H1 (cell line): ENCODE measurements at regions not wholly inside any gene's neighbourhood (a gene's known extent, or its start where the extent isn't known, plus 50 kb on each side); places are given as distances from the start of the nearest gene placed in this dataset.

Experiments
- CTCF ChIA-PET: fragments of 300-600 bp; sonication (Branson Sonifier 250); formaldehyde crosslinking; loops from one replicate; lab custom pipeline; 2021; ENCODE audit not compliant: partially characterized antibody; lab: Charles Lee
- POLR2A ChIA-PET: fragments of 300-600 bp; sonication (Branson Sonifier 250); formaldehyde crosslinking; loops from one replicate; lab custom pipeline; 2021; ENCODE audit warnings: inconsistent platforms; ENCODE audit not compliant: partially characterized antibody; lab: Charles Lee
- DNase-seq, 2 experiments: peaks; one replicate each; pipeline versions ENCODE4 v3.0.0 to v3.0.0-alpha.2; 2010 to 2022; ENCODE audit warnings: low spot score in 2 of 2, low read depth in 1 of 2, mixed read lengths in 1 of 2
- FAIRE-seq: peaks from 2 replicates; lab custom pipeline; 2011; peaks lifted over from hg19 to GRCh38; lab: Jason Lieb, UNC
- H2AFZ ChIP-seq: 2 replicates; pipeline ENCODE4 v1.8.1; 2012; ENCODE audit warnings: low read length, inconsistent platforms
- H2AK5ac ChIP-seq: 2 replicates; pipeline ENCODE4 v1.6.1; 2013; ENCODE audit warnings: low read depth, low read length
- H2BK120ac ChIP-seq: replicated peaks from 2 replicates; pipeline ENCODE3; 2013; ENCODE audit warnings: low read depth, low read length, inconsistent platforms
- H2BK12ac ChIP-seq: 2 replicates; pipeline ENCODE4 v1.6.1; 2013; ENCODE audit warnings: low read depth, low read length
- H2BK15ac ChIP-seq: 2 replicates; pipeline ENCODE4 v1.6.1; 2013; ENCODE audit warnings: low read length
- H2BK20ac ChIP-seq: 2 replicates; pipeline ENCODE4 v1.6.1; 2013; ENCODE audit warnings: low read length
- H2BK5ac ChIP-seq: 2 replicates; pipeline ENCODE4 v1.6.1; 2013; ENCODE audit warnings: low read depth, low read length
- H3K14ac ChIP-seq: 2 replicates; pipeline ENCODE4 v1.6.1; 2013; ENCODE audit warnings: inconsistent platforms; ENCODE audit not compliant: insufficient read length
- H3K18ac ChIP-seq: 2 replicates; pipeline ENCODE4 v1.6.1; 2013; ENCODE audit warnings: low read length; ENCODE audit errors: extremely low read depth
- H3K23ac ChIP-seq: 2 replicates; pipeline ENCODE4 v1.6.1; 2013; ENCODE audit warnings: inconsistent platforms; ENCODE audit not compliant: insufficient read length
- H3K23me2 ChIP-seq: 2 replicates; pipeline ENCODE4 v1.6.1; 2013; ENCODE audit warnings: low read depth, low read length
- H3K27ac ChIP-seq: 2 replicates; pipeline ENCODE4 v1.6.1; 2011; ENCODE audit warnings: low read depth, low read length, inconsistent platforms
- H3K27me3 ChIP-seq, 4 experiments: replicated peaks in 1 of 4; 1 replicate in 1 of 4; 2 replicates in 3 of 4; pipeline versions ENCODE4 v1.6.1 to v1.8.1; 2011 to 2013; ENCODE audit warnings: low read length in 3 of 4, mild to moderate bottlenecking in 3 of 4, inconsistent platforms in 2 of 4, mixed read lengths in 2 of 4, moderate library complexity in 1 of 4; ENCODE audit not compliant: control insufficient read depth in 3 of 4, insufficient read depth in 3 of 4; ENCODE audit errors: extremely low read depth in 1 of 4
- H3K36me3 ChIP-seq, 4 experiments: 2 replicates each; pipeline versions ENCODE4 v1.6.1 to v1.8.1; 2011 to 2013; ENCODE audit warnings: mild to moderate bottlenecking in 4 of 4, low read length in 3 of 4, moderate library complexity in 2 of 4, control low read depth in 1 of 4, inconsistent platforms in 1 of 4; ENCODE audit not compliant: insufficient read depth in 4 of 4, control insufficient read depth in 2 of 4
- H3K4ac ChIP-seq: replicated peaks from 2 replicates; pipeline ENCODE3; 2013; ENCODE audit warnings: low read length, low read depth, mixed read lengths, inconsistent platforms; ENCODE audit not compliant: insufficient read length
- H3K4me1 ChIP-seq, 4 experiments: replicated peaks in 1 of 4; 1 replicate in 1 of 4; 2 replicates in 3 of 4; pipeline versions ENCODE4 v1.6.1 to v1.8.1; 2011 to 2013; ENCODE audit warnings: low read length in 3 of 4, inconsistent platforms in 2 of 4, mixed read lengths in 1 of 4; ENCODE audit not compliant: insufficient read depth in 4 of 4, control insufficient read depth in 3 of 4
- H3K4me2 ChIP-seq, 2 experiments: 2 replicates each; pipeline versions ENCODE4 v1.6.1 to v1.8.1; 2011 to 2013; ENCODE audit warnings: low read depth in 2 of 2, low read length in 2 of 2, control low read depth in 1 of 2, inconsistent platforms in 1 of 2, mild to moderate bottlenecking in 1 of 2; ENCODE audit not compliant: insufficient read depth in 1 of 2
- H3K4me3 ChIP-seq, 4 experiments: fragments of 200-600, 300-600 bp in 1 of 4; sonication (generic), shearing (Covaris generic), sonication (Bioruptor Twin) in 1 of 4; 2 replicates each; pipeline versions ENCODE4 v1.5.1 to v1.8.1; 2011 to 2016; ENCODE audit warnings: low read length in 4 of 4, low read depth in 3 of 4, control low read depth in 2 of 4, inconsistent platforms in 2 of 4, mild to moderate bottlenecking in 2 of 4, mixed read lengths in 1 of 4, moderate library complexity in 1 of 4; ENCODE audit not compliant: insufficient read depth in 2 of 4; ENCODE audit errors: extremely low read depth in 1 of 4
- H3K56ac ChIP-seq: replicated peaks from 2 replicates; pipeline ENCODE3; 2013; ENCODE audit warnings: low read depth, mild to moderate bottlenecking, mixed read lengths, low read length, inconsistent platforms; ENCODE audit not compliant: insufficient read length
- H3K79me1 ChIP-seq: 2 replicates; pipeline ENCODE4 v1.6.1; 2013; ENCODE audit warnings: low read depth, low read length, control low read depth
- H3K79me2 ChIP-seq, 2 experiments: 2 replicates each; pipeline versions ENCODE4 v1.6.1 to v1.8.1; 2012 to 2013; ENCODE audit warnings: low read length in 2 of 2, mild to moderate bottlenecking in 2 of 2, inconsistent platforms in 1 of 2; ENCODE audit not compliant: insufficient read depth in 2 of 2, control insufficient read depth in 1 of 2
- H3K9ac ChIP-seq, 4 experiments: replicated peaks in 1 of 4; 1 replicate in 1 of 4; 2 replicates in 3 of 4; pipeline versions ENCODE4 v1.6.1 to v1.8.1; 2011 to 2013; ENCODE audit warnings: low read depth in 3 of 4, low read length in 3 of 4, control low read depth in 2 of 4, mild to moderate bottlenecking in 2 of 4, moderate library complexity in 2 of 4, inconsistent platforms in 1 of 4; ENCODE audit errors: extremely low read depth in 1 of 4
- H3K9me3 ChIP-seq, 2 experiments: 2 replicates each; pipeline versions ENCODE4 v1.6.1 to v1.8.1; 2012 to 2013; ENCODE audit warnings: mild to moderate bottlenecking in 2 of 2, moderate library complexity in 2 of 2, control low read depth in 1 of 2, inconsistent platforms in 1 of 2, low read depth in 1 of 2, low read length in 1 of 2, mixed read lengths in 1 of 2; ENCODE audit not compliant: insufficient read depth in 2 of 2
- H4K20me1 ChIP-seq, 2 experiments: replicated peaks in 1 of 2; 2 replicates each; pipeline versions ENCODE3 to v1.8.1; 2011 to 2013; ENCODE audit warnings: inconsistent platforms in 2 of 2, low read length in 2 of 2, mild to moderate bottlenecking in 1 of 2; ENCODE audit not compliant: insufficient read depth in 2 of 2, control insufficient read depth in 1 of 2
- H4K5ac ChIP-seq: 2 replicates; pipeline ENCODE4 v1.6.1; 2013; ENCODE audit warnings: low read length, low read depth, mixed read lengths, inconsistent platforms; ENCODE audit not compliant: insufficient read length
- H4K8ac ChIP-seq: 2 replicates; pipeline ENCODE4 v1.8.0; 2013; ENCODE audit warnings: mild to moderate bottlenecking, moderate library complexity, low read length, inconsistent platforms; ENCODE audit not compliant: insufficient read depth; ENCODE audit errors: extremely low read depth
- H4K91ac ChIP-seq: replicated peaks from 2 replicates; pipeline ENCODE3; 2013; ENCODE audit warnings: low read length, mixed read lengths, inconsistent platforms; ENCODE audit not compliant: insufficient read length
- ATF3 ChIP-seq: IDR thresholded peaks from 2 replicates; pipeline ENCODE4 v1.6.1; 2011; ENCODE audit warnings: low read depth, mild to moderate bottlenecking, low read length; ENCODE audit not compliant: insufficient read depth
- CTBP2 ChIP-seq: IDR thresholded peaks from 2 replicates; pipeline ENCODE4 v1.7.0; 2011; ENCODE audit warnings: borderline replicate concordance, mild to moderate bottlenecking, moderate library complexity, mixed read lengths, low read length; ENCODE audit not compliant: insufficient read depth, insufficient read length
- EP300 ChIP-seq, 2 experiments: IDR thresholded peaks; 1 replicate in 1 of 2; 2 replicates in 1 of 2; pipeline ENCODE4 v1.6.1; 2011 to 2012; ENCODE audit warnings: low read depth in 2 of 2, low read length in 2 of 2, mild to moderate bottlenecking in 2 of 2, borderline replicate concordance in 1 of 2, inconsistent platforms in 1 of 2, moderate library complexity in 1 of 2
- EZH2 ChIP-seq: fragments of 200-600 bp; sonication (generic); IDR thresholded peaks from 2 replicates; pipeline ENCODE4 v1.7.1; 2012; ENCODE audit warnings: low read depth, mild to moderate bottlenecking, moderate library complexity, low read length, inconsistent platforms; ENCODE audit not compliant: severe bottlenecking
- GABPA ChIP-seq: IDR thresholded peaks from 2 replicates; pipeline ENCODE4 v1.6.1; 2011; ENCODE audit warnings: mild to moderate bottlenecking, low read length, moderate library complexity, borderline replicate concordance; ENCODE audit not compliant: insufficient read depth
- HDAC6 ChIP-seq: IDR thresholded peaks from one replicate; pipeline ENCODE4 v1.7.1; 2012; ENCODE audit warnings: low read depth, mild to moderate bottlenecking, inconsistent platforms, low read length, moderate library complexity
- POLR2A ChIP-seq, 2 experiments: IDR thresholded peaks; 1 replicate in 1 of 2; 2 replicates in 1 of 2; pipeline ENCODE4 v1.6.1; 2011; ENCODE audit warnings: low read depth in 2 of 2, low read length in 2 of 2, mild to moderate bottlenecking in 2 of 2; ENCODE audit errors: control extremely low read depth in 1 of 2
- SIN3A ChIP-seq, 2 experiments: IDR thresholded peaks in 1 of 2; conservative IDR thresholded peaks in 1 of 2; 2 replicates each; pipeline ENCODE4 v1.6.1; 2011 to 2012; ENCODE audit warnings: low read length in 2 of 2, improper control_type of control experiment in 1 of 2, low read depth in 1 of 2, mild to moderate bottlenecking in 1 of 2
- WGBS, 2 experiments: shearing (Covaris generic) in 1 of 2; methylation state at CpG; one replicate each; pipeline versions ENCODE4 v1.1.6 to v1.1.7; 2013 to 2015; ENCODE audit warnings: low lambda C conversion rate in 2 of 2, mixed read lengths in 2 of 2, inconsistent platforms in 1 of 2, low coverage in 1 of 2, missing lambda C conversion rate in 1 of 2; ENCODE audit not compliant: insufficient replicate concordance in 2 of 2, insufficient coverage in 1 of 2, insufficient read length in 1 of 2; ENCODE audit errors: extremely low coverage in 1 of 2, missing lambda C conversion rate in 1 of 2; 5-methylcytosine and 5-hydroxymethylcytosine counted together

- Histone ChIP-seq H2AFZ (no peak overlapping the region), H4K5ac (no peak overlapping the region), H3K56ac (no peak overlapping the region), H3K18ac (no peak overlapping the region), H2AK5ac (no peak overlapping the region), H4K20me1 (no peaks in the 10 kb centered on the region), H3K79me2 (no peaks in the 10 kb centered on the region), H3K4ac (no peak overlapping the region), H2BK120ac (no peak overlapping the region), H2BK5ac (no peak overlapping the region), H3K9me3 (peaks cover 8 to 14% of the 10 kb centered on the region in 2 experiments; a peak in 3 of 4 replicates), H3K4me3 (no peak overlapping the region), H3K9ac (no peak overlapping the region), H2BK15ac (no peak overlapping the region), H2BK20ac (no peak overlapping the region), H3K27ac (no peak overlapping the region), H3K23ac (no peak overlapping the region), H4K8ac (no peak overlapping the region), H3K36me3 (no peaks in the 10 kb centered on the region), H3K14ac (no peak overlapping the region), H2BK12ac (no peak overlapping the region), H3K4me1 (no peaks in the 10 kb centered on the region), H3K27me3 (no peaks in the 10 kb centered on the region), H3K4me2 (no peak overlapping the region), H3K79me1 (no peaks in the 10 kb centered on the region), H3K23me2 (no peaks in the 10 kb centered on the region), H4K91ac (no peak overlapping the region)
- FAIRE-seq (no peak), DNase-seq (no peak)
- ChIA-PET POLR2A (no interaction called here), CTCF (no interaction called here)
- 90% methylated on average over 2 of the region's 2 CpGs; no CpG with 5 or more reads in 1 of the 2 experiments for whole genome bisulfite sequencing, 2 experiments
- no peak for TF ChIP-seq POLR2A (IDR thresholded peaks at IDR 0.05; ENCODE audit: control extremely low read depth in 1 of 2, low read depth in 2 of 2, low read length in 2 of 2)
- no peak for TF ChIP-seq GABPA
- TF ChIP-seq HDAC6, result no peak
- no peak for TF ChIP-seq ATF3
- no peak for TF ChIP-seq CTBP2
- TF ChIP-seq EZH2, result no peak
- no peak for TF ChIP-seq EP300 (IDR thresholded peaks at IDR 0.05; ENCODE audit: borderline replicate concordance in 1 of 2, low read depth in 2 of 2, low read length in 2 of 2)
- no peak for TF ChIP-seq SIN3A (conservative IDR thresholded peaks at IDR 0.05 in 1 of 2, IDR thresholded peaks at IDR 0.05 in 1 of 2; ENCODE audit: low read depth in 1 of 2, low read length in 2 of 2)
Measured at GRCh38 chr2:107384422-107384821, 442.3 kb upstream of the RGPD4 start.
